Nephron (organoid): ENCODE measurements at regions not wholly inside any gene's neighbourhood (a gene's known extent, or its start where the extent isn't known, plus 50 kb on each side); places are given as distances from the start of the nearest gene placed in this dataset.

Source experiments
- H3K27ac Mint-ChIP-seq, 3 experiments: 2 replicates each; pipeline ENCODE4 v1.8.0; 2020; ENCODE audit warnings: mixed read lengths in 3 of 3, mild to moderate bottlenecking in 2 of 3, moderate library complexity in 1 of 3
- H3K27me3 Mint-ChIP-seq: 2 replicates; pipeline ENCODE4 v1.8.0; 2021; ENCODE audit warnings: low read depth, mild to moderate bottlenecking, moderate library complexity, mixed read lengths
- H3K36me3 Mint-ChIP-seq: 2 replicates; pipeline ENCODE4 v1.8.0; 2020; ENCODE audit warnings: low read depth, mixed read lengths
- H3K4me1 Mint-ChIP-seq: 2 replicates; pipeline ENCODE4 v1.8.0; 2020; ENCODE audit warnings: mixed read lengths
- H3K4me3 Mint-ChIP-seq, 3 experiments: 2 replicates each; pipeline ENCODE4 v1.8.0; 2020; ENCODE audit warnings: mild to moderate bottlenecking in 3 of 3, mixed read lengths in 3 of 3, moderate library complexity in 2 of 3
- H3K9me3 Mint-ChIP-seq: 2 replicates; pipeline ENCODE4 v1.8.0; 2020; ENCODE audit warnings: mixed read lengths
- TF ChIP-seq, protein P1 (sequence below), 3 experiments: fragments of 200-600 bp; sonication (generic); IDR thresholded peaks; one replicate each; pipeline ENCODE4 v1.5.0; 2021; ENCODE audit warnings: antibody characterized with exemption in 3 of 3; ENCODE audit not compliant: unreplicated experiment in 3 of 3

DNA sequence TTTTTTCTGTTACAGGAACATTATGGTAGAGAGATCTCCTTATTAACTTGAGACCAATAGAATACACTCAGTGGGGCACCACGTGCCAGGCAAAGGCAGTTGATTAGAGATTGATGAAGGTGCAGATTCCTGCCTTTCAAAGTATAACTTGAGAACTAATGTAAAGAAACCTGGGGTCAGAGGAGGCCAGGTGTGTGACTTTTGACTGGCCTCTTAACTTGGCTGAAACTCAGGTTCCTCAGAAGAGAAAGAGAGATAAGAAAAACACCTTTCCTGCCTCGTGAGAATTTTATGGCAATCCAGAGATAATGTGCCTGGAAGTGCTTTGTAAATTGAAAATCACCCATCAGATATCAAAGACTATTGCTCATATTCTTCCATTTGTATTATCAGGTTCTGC lies 110.7 kb upstream of the GZMB start:
- Mint-ChIP-seq H3K9me3 (peaks cover 3% of the 10 kb centered on the region), H3K27ac (no peak overlapping the region), H3K4me1 (no peaks in the 10 kb centered on the region), H3K4me3 (no peak overlapping the region), H3K27me3 (no peaks in the 10 kb centered on the region), H3K36me3 (no peaks in the 10 kb centered on the region)
- TF ChIP-seq, protein P1, sequence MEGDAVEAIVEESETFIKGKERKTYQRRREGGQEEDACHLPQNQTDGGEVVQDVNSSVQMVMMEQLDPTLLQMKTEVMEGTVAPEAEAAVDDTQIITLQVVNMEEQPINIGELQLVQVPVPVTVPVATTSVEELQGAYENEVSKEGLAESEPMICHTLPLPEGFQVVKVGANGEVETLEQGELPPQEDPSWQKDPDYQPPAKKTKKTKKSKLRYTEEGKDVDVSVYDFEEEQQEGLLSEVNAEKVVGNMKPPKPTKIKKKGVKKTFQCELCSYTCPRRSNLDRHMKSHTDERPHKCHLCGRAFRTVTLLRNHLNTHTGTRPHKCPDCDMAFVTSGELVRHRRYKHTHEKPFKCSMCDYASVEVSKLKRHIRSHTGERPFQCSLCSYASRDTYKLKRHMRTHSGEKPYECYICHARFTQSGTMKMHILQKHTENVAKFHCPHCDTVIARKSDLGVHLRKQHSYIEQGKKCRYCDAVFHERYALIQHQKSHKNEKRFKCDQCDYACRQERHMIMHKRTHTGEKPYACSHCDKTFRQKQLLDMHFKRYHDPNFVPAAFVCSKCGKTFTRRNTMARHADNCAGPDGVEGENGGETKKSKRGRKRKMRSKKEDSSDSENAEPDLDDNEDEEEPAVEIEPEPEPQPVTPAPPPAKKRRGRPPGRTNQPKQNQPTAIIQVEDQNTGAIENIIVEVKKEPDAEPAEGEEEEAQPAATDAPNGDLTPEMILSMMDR (IDR thresholded peaks at IDR 0.05; ENCODE audit: unreplicated experiment in 3 of 3) = no peak

DNA sequence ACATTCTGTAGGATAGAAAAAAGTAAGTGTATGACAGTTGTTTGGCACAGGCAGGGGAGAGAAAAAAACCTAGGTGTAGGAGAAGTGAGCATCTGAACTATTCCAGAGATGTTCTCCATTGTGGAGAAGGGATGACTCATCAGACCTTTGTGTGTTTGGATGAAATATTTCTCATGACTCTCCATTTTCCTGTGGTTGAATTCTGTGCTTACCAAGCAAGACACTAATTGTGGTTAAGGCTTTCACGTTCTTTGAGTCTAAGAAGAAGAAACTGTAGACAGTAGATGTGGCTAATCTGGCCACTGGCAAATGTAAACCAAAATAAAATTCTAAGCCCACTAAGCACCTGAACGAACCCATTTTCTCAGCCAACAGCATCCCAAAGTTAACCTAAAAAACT lies 107.9 kb upstream of the GZMB start:
- no peaks in the 10 kb centered on the region for H3K9me3 Mint-ChIP-seq
- peaks cover 2% of the 10 kb centered on the region for H3K27me3 Mint-ChIP-seq
- H3K36me3 Mint-ChIP-seq = no peaks in the 10 kb centered on the region
- H3K4me3 Mint-ChIP-seq = no peak overlapping the region
- TF ChIP-seq, protein P1 (IDR thresholded peaks at IDR 0.05; ENCODE audit: unreplicated experiment in 3 of 3) = no peak
- H3K4me1 Mint-ChIP-seq = no peaks in the 10 kb centered on the region
- no peak overlapping the region for H3K27ac Mint-ChIP-seq

DNA sequence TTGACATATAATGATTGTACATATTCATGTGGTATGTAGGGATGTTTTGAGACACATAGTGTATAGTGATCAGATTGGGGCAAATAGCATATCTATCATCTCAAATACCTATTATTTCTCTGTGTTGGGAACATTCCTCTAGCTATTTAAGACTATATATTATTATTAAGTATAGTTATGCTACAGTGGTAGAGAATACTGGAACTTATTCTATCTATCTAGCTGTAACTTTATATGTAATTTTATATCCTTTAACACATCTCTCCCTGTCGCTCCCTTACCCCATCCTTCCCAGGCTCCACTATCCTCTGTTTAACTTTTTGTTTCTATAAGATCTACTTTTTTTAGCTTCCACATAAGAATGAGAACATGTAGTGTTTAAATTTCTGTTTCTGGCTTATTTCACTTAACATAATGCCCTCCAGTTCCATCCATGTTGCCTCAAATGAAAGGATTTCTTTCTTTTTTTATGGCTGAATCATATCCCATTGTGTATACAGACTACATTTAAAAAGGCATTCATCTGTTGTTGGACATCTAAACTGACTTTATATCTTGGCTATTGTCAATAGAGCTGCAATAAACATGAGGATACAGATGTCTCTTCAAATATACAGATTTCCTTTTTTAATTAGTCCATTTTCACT lies 102.1 kb upstream of the GZMB start:
- peaks cover 14% of the 10 kb centered on the region for H3K27me3 Mint-ChIP-seq
- H3K27ac Mint-ChIP-seq = no peak overlapping the region
- no peaks in the 10 kb centered on the region for H3K4me1 Mint-ChIP-seq
- peaks cover 3% of the 10 kb centered on the region for H3K9me3 Mint-ChIP-seq
- H3K4me3 Mint-ChIP-seq = no peak overlapping the region
- H3K36me3 Mint-ChIP-seq = no peaks in the 10 kb centered on the region
- TF ChIP-seq, protein P1 (IDR thresholded peaks at IDR 0.05; ENCODE audit: unreplicated experiment in 3 of 3) = no peak

DNA sequence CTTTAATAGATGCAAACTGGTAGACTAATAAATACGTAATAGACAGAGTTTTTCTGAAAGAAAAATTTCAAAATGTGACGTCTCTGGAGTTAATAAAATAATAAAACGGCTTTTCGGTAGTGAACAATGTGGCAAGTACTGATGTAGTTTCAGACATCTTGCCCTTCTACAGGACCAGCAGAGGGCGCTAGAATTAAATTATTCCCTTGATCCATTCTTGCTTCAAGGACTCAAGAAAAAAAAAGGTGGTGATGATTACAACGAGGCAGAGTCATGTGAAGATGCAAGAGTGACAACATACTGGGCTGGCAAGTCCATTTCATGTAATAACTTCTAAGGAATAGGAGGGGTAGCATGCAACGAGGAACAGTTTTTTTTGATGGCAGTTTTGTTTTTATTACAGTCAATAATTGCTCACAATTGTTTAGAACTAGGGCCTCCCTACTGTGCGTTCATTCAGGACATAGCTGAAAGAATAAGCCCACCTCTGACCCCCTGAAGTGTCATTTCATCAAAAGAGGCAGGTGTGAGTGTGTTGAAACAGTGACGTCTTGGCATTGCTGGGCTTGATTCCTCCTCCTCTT lies 101.0 kb upstream of the GZMB start:
- Mint-ChIP-seq H3K27ac (no peak overlapping the region), H3K4me1 (no peaks in the 10 kb centered on the region), H3K36me3 (no peaks in the 10 kb centered on the region), H3K9me3 (peaks cover 3% of the 10 kb centered on the region), H3K4me3 (no peak overlapping the region), H3K27me3 (peaks cover 16% of the 10 kb centered on the region)
- TF ChIP-seq, protein P1 (IDR thresholded peaks at IDR 0.05; ENCODE audit: unreplicated experiment in 3 of 3) = peak; percentile 64 to 75 (median 70)

DNA sequence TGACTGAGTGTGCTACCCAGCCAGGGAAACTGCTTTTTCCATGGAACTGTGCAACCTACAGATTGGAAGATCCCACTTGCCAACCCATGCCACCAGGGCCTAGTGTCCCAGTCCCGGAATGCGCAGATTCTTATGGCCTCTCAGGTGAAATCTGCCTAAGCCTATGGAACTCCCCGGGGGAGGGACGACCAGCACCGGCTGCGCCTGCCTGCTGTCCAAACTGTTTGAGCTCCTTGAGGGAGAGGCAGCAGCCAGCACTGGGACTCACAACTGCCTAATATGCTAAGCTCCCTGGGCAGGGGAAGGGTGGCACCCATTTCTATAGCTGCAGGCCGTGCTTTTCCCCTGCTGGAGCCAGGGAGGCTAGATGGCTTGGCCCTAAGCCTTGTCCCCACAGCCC lies 92.5 kb upstream of the GZMB start:
- no peaks in the 10 kb centered on the region for H3K36me3 Mint-ChIP-seq
- H3K9me3 Mint-ChIP-seq = peaks cover 8% of the 10 kb centered on the region
- no peak overlapping the region for H3K27ac Mint-ChIP-seq
- H3K4me3 Mint-ChIP-seq = no peak overlapping the region
- peaks cover 5% of the 10 kb centered on the region for H3K4me1 Mint-ChIP-seq
- peaks cover 24% of the 10 kb centered on the region for H3K27me3 Mint-ChIP-seq
- TF ChIP-seq, protein P1 (IDR thresholded peaks at IDR 0.05; ENCODE audit: unreplicated experiment in 3 of 3) = no peak

DNA sequence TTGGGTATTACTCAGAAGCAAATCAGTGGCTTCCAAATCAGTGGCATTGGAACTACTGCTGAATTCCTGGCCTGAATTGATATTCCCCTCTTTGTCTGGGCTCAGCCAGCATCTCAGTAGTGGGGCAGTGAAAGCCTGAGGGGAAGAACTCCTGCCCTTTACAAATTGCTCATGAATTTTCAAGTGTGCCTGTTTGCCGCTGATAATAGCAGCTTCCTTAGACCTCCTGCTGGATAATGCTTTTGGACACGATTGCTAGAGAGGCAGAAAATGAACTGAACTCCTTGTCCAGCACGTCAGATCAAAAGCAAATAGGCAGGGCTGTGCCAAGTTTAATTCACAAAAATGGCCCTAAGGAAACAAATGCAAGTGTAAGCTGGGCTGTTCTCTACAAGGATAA lies 91.3 kb upstream of the GZMB start:
- Mint-ChIP-seq H3K4me1 (peaks cover 5% of the 10 kb centered on the region), H3K27me3 (peaks cover 28% of the 10 kb centered on the region), H3K27ac (no peak overlapping the region), H3K36me3 (no peaks in the 10 kb centered on the region), H3K9me3 (peaks cover 8% of the 10 kb centered on the region), H3K4me3 (no peak overlapping the region)
- TF ChIP-seq, protein P1 (IDR thresholded peaks at IDR 0.05; ENCODE audit: unreplicated experiment in 3 of 3) = no peak
